ENCODE measurements at regions not wholly inside any gene's neighbourhood (a gene's known extent, or its start where the extent isn't known, plus 50 kb on each side); places are given as distances from the start of the nearest gene placed in this dataset.

DNA sequence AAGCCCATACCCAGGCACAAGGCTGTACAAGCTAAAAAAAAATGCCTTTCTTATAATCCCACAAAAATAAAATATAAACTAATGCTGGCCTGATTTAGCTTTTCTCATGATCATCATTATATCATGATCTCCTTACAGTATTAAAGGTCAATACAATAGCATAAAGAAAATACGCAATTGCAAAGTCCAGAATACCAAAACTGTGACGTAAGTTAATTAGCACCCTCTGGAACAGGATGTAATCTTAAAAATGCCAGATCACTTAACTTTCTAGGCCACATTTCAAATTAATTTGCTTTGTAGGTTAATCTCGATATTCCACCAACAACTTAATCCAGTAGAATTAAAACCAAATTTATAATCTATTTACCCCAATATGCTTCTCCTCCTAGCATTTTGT is 444.2 kb upstream of the CYLC2 start:
- TF ChIP-seq, protein P1, sequence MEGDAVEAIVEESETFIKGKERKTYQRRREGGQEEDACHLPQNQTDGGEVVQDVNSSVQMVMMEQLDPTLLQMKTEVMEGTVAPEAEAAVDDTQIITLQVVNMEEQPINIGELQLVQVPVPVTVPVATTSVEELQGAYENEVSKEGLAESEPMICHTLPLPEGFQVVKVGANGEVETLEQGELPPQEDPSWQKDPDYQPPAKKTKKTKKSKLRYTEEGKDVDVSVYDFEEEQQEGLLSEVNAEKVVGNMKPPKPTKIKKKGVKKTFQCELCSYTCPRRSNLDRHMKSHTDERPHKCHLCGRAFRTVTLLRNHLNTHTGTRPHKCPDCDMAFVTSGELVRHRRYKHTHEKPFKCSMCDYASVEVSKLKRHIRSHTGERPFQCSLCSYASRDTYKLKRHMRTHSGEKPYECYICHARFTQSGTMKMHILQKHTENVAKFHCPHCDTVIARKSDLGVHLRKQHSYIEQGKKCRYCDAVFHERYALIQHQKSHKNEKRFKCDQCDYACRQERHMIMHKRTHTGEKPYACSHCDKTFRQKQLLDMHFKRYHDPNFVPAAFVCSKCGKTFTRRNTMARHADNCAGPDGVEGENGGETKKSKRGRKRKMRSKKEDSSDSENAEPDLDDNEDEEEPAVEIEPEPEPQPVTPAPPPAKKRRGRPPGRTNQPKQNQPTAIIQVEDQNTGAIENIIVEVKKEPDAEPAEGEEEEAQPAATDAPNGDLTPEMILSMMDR (IDR thresholded peaks at IDR 0.05; ENCODE audit: insufficient read depth, low read length): no peak
- TF ChIP-seq, protein P2, sequence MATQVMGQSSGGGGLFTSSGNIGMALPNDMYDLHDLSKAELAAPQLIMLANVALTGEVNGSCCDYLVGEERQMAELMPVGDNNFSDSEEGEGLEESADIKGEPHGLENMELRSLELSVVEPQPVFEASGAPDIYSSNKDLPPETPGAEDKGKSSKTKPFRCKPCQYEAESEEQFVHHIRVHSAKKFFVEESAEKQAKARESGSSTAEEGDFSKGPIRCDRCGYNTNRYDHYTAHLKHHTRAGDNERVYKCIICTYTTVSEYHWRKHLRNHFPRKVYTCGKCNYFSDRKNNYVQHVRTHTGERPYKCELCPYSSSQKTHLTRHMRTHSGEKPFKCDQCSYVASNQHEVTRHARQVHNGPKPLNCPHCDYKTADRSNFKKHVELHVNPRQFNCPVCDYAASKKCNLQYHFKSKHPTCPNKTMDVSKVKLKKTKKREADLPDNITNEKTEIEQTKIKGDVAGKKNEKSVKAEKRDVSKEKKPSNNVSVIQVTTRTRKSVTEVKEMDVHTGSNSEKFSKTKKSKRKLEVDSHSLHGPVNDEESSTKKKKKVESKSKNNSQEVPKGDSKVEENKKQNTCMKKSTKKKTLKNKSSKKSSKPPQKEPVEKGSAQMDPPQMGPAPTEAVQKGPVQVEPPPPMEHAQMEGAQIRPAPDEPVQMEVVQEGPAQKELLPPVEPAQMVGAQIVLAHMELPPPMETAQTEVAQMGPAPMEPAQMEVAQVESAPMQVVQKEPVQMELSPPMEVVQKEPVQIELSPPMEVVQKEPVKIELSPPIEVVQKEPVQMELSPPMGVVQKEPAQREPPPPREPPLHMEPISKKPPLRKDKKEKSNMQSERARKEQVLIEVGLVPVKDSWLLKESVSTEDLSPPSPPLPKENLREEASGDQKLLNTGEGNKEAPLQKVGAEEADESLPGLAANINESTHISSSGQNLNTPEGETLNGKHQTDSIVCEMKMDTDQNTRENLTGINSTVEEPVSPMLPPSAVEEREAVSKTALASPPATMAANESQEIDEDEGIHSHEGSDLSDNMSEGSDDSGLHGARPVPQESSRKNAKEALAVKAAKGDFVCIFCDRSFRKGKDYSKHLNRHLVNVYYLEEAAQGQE (IDR thresholded peaks at IDR 0.05; ENCODE audit: insufficient replicate concordance, low read depth): no peak
